ENCODE measurements at regions not wholly inside any gene's neighbourhood (a gene's known extent, or its start where the extent isn't known, plus 50 kb on each side); places are given as distances from the start of the nearest gene placed in this dataset.

GRCh38 chr17:45689451-45689850 lies 94.7 kb upstream of the CRHR1 start:
- ATAC-seq (ENCODE audit: insufficient number of reproducible peaks, low FRiP score, low read depth) (no peak), DNase-seq (ENCODE audit: low spot score) (no peak)
- Histone ChIP-seq H3K4me3 (no peak overlapping the region), H3K27me3 (replicated peaks; ENCODE audit: insufficient read depth) (no peaks in the 10 kb centered on the region), H3K27ac (no peak overlapping the region), H3K9me3 (no peaks in the 10 kb centered on the region), H3K36me3 (no peaks in the 10 kb centered on the region), H3K4me1 (ENCODE audit: control insufficient read depth in 1 of 2, low read depth in 2 of 2) (no peaks in the 10 kb centered on the region)
- no peak for TF ChIP-seq CTCF (IDR thresholded peaks at IDR 0.05)

GRCh38 chr17:45690625-45691275 lies 93.4 kb upstream of the CRHR1 start:
- Histone ChIP-seq H3K27ac (no peak overlapping the region), H3K36me3 (no peaks in the 10 kb centered on the region), H3K27me3 (replicated peaks; ENCODE audit: insufficient read depth) (no peaks in the 10 kb centered on the region), H3K9me3 (no peaks in the 10 kb centered on the region), H3K4me3 (no peak overlapping the region), H3K4me1 (ENCODE audit: control insufficient read depth in 1 of 2, low read depth in 2 of 2) (no peaks in the 10 kb centered on the region)
- ATAC-seq (ENCODE audit: insufficient number of reproducible peaks, low FRiP score, low read depth) (no peak), DNase-seq (ENCODE audit: low spot score) (no peak)
- no peak for TF ChIP-seq CTCF (IDR thresholded peaks at IDR 0.05)

GRCh38 chr17:45692661-45693060 lies 91.5 kb upstream of the CRHR1 start:
- TF ChIP-seq CTCF (IDR thresholded peaks at IDR 0.05) = no peak
- no peak overlapping the region for H3K4me3 ChIP-seq
- H3K9me3 ChIP-seq = no peaks in the 10 kb centered on the region
- no peaks in the 10 kb centered on the region for H3K36me3 ChIP-seq
- no peak overlapping the region for H3K27ac ChIP-seq
- DNase-seq (ENCODE audit: low spot score) (no peak), ATAC-seq (ENCODE audit: insufficient number of reproducible peaks, low FRiP score, low read depth) (no peak)
- H3K4me1 ChIP-seq (ENCODE audit: control insufficient read depth in 1 of 2, low read depth in 2 of 2) = no peaks in the 10 kb centered on the region
- no peaks in the 10 kb centered on the region for H3K27me3 ChIP-seq (replicated peaks; ENCODE audit: insufficient read depth)

- Histone ChIP-seq H3K36me3 (no peaks in the 10 kb centered on the region), H3K27me3 (replicated peaks; ENCODE audit: insufficient read depth) (no peaks in the 10 kb centered on the region), H3K27ac (no peak overlapping the region), H3K4me1 (ENCODE audit: control insufficient read depth in 1 of 2, low read depth in 2 of 2) (no peaks in the 10 kb centered on the region), H3K9me3 (no peaks in the 10 kb centered on the region), H3K4me3 (no peak overlapping the region)
- ATAC-seq (ENCODE audit: insufficient number of reproducible peaks, low FRiP score, low read depth) (no peak), DNase-seq (ENCODE audit: low spot score) (no peak)
- TF ChIP-seq CTCF (IDR thresholded peaks at IDR 0.05) = no peak
These were observed 90.3 kb upstream of the CRHR1 start for GRCh38 chr17:45693792-45694191.

GRCh38 chr17:45696442-45696841 lies 87.7 kb upstream of the CRHR1 start:
- Histone ChIP-seq H3K27ac (no peak overlapping the region), H3K4me3 (no peak overlapping the region), H3K27me3 (replicated peaks; ENCODE audit: insufficient read depth) (no peaks in the 10 kb centered on the region), H3K36me3 (no peaks in the 10 kb centered on the region), H3K9me3 (no peaks in the 10 kb centered on the region), H3K4me1 (ENCODE audit: control insufficient read depth in 1 of 2, low read depth in 2 of 2) (no peaks in the 10 kb centered on the region)
- ATAC-seq (ENCODE audit: insufficient number of reproducible peaks, low FRiP score, low read depth) (no peak), DNase-seq (ENCODE audit: low spot score) (no peak)
- TF ChIP-seq CTCF (IDR thresholded peaks at IDR 0.05) = no peak
